NT2/D1 (cell line): ENCODE measurements at regions not wholly inside any gene's neighbourhood (a gene's known extent, or its start where the extent isn't known, plus 50 kb on each side); places are given as distances from the start of the nearest gene placed in this dataset.

ENCODE experiments used
- YY1 ChIP-seq: IDR thresholded peaks from 2 replicates; pipeline ENCODE4 v1.6.1; 2011; ENCODE audit not compliant: insufficient read length, insufficient read depth
- ZNF274 ChIP-seq: IDR thresholded peaks from 2 replicates; pipeline ENCODE4 v1.6.1; 2011; ENCODE audit warnings: mild to moderate bottlenecking, low read depth, low read length

- TF ChIP-seq YY1 (no peak), ZNF274 (no peak)
Measured at GRCh38 chr4:22312113-22312512, 203.8 kb downstream of the ADGRA3 start.
